H9 (cell line): ENCODE measurements at regions not wholly inside any gene's neighbourhood (a gene's known extent, or its start where the extent isn't known, plus 50 kb on each side); places are given as distances from the start of the nearest gene placed in this dataset.

Experiments used
- DNase-seq: peaks from one replicate; pipeline ENCODE4 v3.0.0-alpha.2; 2017
- H2AFZ ChIP-seq: one replicate; pipeline ENCODE4 v1.6.1; 2013; ENCODE audit warnings: mild to moderate bottlenecking, low read length, control low read depth, moderate library complexity
- H2AK5ac ChIP-seq: 2 replicates; pipeline ENCODE4 v1.6.1; 2013; ENCODE audit warnings: low read length, control low read depth, mixed read lengths; ENCODE audit not compliant: insufficient read length
- H2BK120ac ChIP-seq: one replicate; pipeline ENCODE4 v1.6.1; 2013; ENCODE audit warnings: low read depth, mild to moderate bottlenecking, low read length, control low read depth, inconsistent platforms; ENCODE audit not compliant: poor library complexity, severe bottlenecking
- H2BK12ac ChIP-seq: 2 replicates; pipeline ENCODE4 v1.6.1; 2013; ENCODE audit warnings: low read length, control low read depth, mixed read lengths, low read depth; ENCODE audit not compliant: insufficient read length
- H2BK15ac ChIP-seq: 2 replicates; pipeline ENCODE4 v1.6.1; 2013; ENCODE audit warnings: low read depth, low read length, control low read depth
- H2BK20ac ChIP-seq: one replicate; pipeline ENCODE4 v1.6.1; 2013; ENCODE audit warnings: low read depth, mild to moderate bottlenecking, low read length, control low read depth, inconsistent platforms; ENCODE audit not compliant: poor library complexity, severe bottlenecking
- H2BK5ac ChIP-seq: 2 replicates; pipeline ENCODE4 v1.6.1; 2013; ENCODE audit warnings: low read length, control low read depth, mixed read lengths; ENCODE audit not compliant: insufficient read length
- H3K14ac ChIP-seq: 2 replicates; pipeline ENCODE4 v1.6.1; 2013; ENCODE audit warnings: low read length, control low read depth; ENCODE audit not compliant: insufficient read depth
- H3K18ac ChIP-seq: 2 replicates; pipeline ENCODE4 v1.6.1; 2013; ENCODE audit warnings: low read depth, mild to moderate bottlenecking, mixed read lengths, low read length, control low read depth; ENCODE audit not compliant: insufficient read length
- H3K23ac ChIP-seq: 2 replicates; pipeline ENCODE4 v1.6.1; 2013; ENCODE audit warnings: low read length, control low read depth, mixed read lengths, low read depth; ENCODE audit not compliant: insufficient read length
- H3K23me2 ChIP-seq: 2 replicates; pipeline ENCODE4 v1.6.1; 2013; ENCODE audit warnings: low read depth, mild to moderate bottlenecking, mixed read lengths, low read length, control low read depth; ENCODE audit not compliant: insufficient read length, poor library complexity, severe bottlenecking
- H3K27ac ChIP-seq: 2 replicates; pipeline ENCODE4 v1.5.1; 2013; ENCODE audit warnings: low read length, control low read depth, mixed read lengths, low read depth; ENCODE audit not compliant: insufficient read length
- H3K27me3 ChIP-seq: 2 replicates; pipeline ENCODE4 v1.6.1; 2013; ENCODE audit warnings: low read length, control low read depth, inconsistent platforms; ENCODE audit not compliant: insufficient read depth
- H3K4ac ChIP-seq: 2 replicates; pipeline ENCODE4 v1.6.1; 2013; ENCODE audit warnings: low read depth, mild to moderate bottlenecking, control low read depth, inconsistent platforms, low read length, moderate library complexity
- H3K4me1 ChIP-seq: 2 replicates; pipeline ENCODE4 v1.6.1; 2013; ENCODE audit warnings: low read length, control low read depth, inconsistent platforms; ENCODE audit not compliant: insufficient read depth
- H3K4me2 ChIP-seq: 2 replicates; pipeline ENCODE4 v1.6.1; 2013; ENCODE audit warnings: low read length, control low read depth, mixed read lengths; ENCODE audit not compliant: insufficient read length, insufficient read depth
- H3K56ac ChIP-seq: 2 replicates; pipeline ENCODE4 v1.6.1; 2013; ENCODE audit warnings: low read depth, mild to moderate bottlenecking, mixed read lengths, low read length, control low read depth; ENCODE audit not compliant: insufficient read length
- H3K79me1 ChIP-seq: 2 replicates; pipeline ENCODE4 v1.6.1; 2013; ENCODE audit warnings: low read depth, mild to moderate bottlenecking, moderate library complexity, low read length, control low read depth, inconsistent platforms; ENCODE audit not compliant: insufficient read depth, poor library complexity, severe bottlenecking
- H3K79me2 ChIP-seq: 2 replicates; pipeline ENCODE4 v1.6.1; 2013; ENCODE audit warnings: low read length, control low read depth, inconsistent platforms; ENCODE audit not compliant: insufficient read depth
- H3K9ac ChIP-seq: 2 replicates; pipeline ENCODE4 v1.6.1; 2013; ENCODE audit warnings: low read length, control low read depth, mixed read lengths; ENCODE audit not compliant: insufficient read length; ENCODE audit errors: extremely low read depth
- H3K9me3 ChIP-seq: one replicate; pipeline ENCODE4 v1.6.1; 2013; ENCODE audit warnings: low read depth, low read length, inconsistent platforms; ENCODE audit not compliant: control insufficient read depth
- H3T11ph ChIP-seq: one replicate; pipeline ENCODE4 v1.6.1; 2013; ENCODE audit warnings: mild to moderate bottlenecking, low read length, control low read depth, inconsistent platforms
- H4K20me1 ChIP-seq: one replicate; pipeline ENCODE4 v1.6.1; 2013; ENCODE audit not compliant: control insufficient read depth, insufficient read length, insufficient read depth
- H4K5ac ChIP-seq: 2 replicates; pipeline ENCODE4 v1.6.1; 2013; ENCODE audit warnings: low read depth, mild to moderate bottlenecking, mixed read lengths, low read length, control low read depth; ENCODE audit not compliant: insufficient read length
- H4K8ac ChIP-seq: replicated peaks from 2 replicates; pipeline ENCODE4 v1.6.1; 2013; ENCODE audit warnings: low read length, control low read depth, mixed read lengths, low read depth; ENCODE audit not compliant: insufficient read length
- H4K91ac ChIP-seq: 2 replicates; pipeline ENCODE4 v1.6.1; 2013; ENCODE audit warnings: low read depth, mild to moderate bottlenecking, moderate library complexity, mixed read lengths, low read length, control low read depth; ENCODE audit not compliant: insufficient read length
- H3K27ac Mint-ChIP-seq, 3 experiments: 2 replicates in 2 of 3; 3 replicates in 1 of 3; pipeline ENCODE4 v1.8.0; 2020 to 2021; ENCODE audit warnings: mixed read lengths in 3 of 3, mild to moderate bottlenecking in 1 of 3, moderate library complexity in 1 of 3
- H3K27me3 Mint-ChIP-seq: 2 replicates; pipeline ENCODE4 v1.8.0; 2021; ENCODE audit warnings: low read depth, mild to moderate bottlenecking, moderate library complexity, mixed read lengths
- H3K36me3 Mint-ChIP-seq, 3 experiments: 2 replicates in 2 of 3; 3 replicates in 1 of 3; pipeline ENCODE4 v1.8.0; 2020 to 2021; ENCODE audit warnings: low read depth in 3 of 3, mixed read lengths in 3 of 3; ENCODE audit not compliant: insufficient read depth in 1 of 3
- H3K4me1 Mint-ChIP-seq, 2 experiments: 2 replicates each; pipeline ENCODE4 v1.8.0; 2020; ENCODE audit warnings: mixed read lengths in 2 of 2
- H3K4me3 Mint-ChIP-seq, 2 experiments: 2 replicates in 1 of 2; 3 replicates in 1 of 2; pipeline ENCODE4 v1.8.0; 2020 to 2021; ENCODE audit warnings: mild to moderate bottlenecking in 2 of 2, mixed read lengths in 2 of 2, moderate library complexity in 1 of 2
- H3K9me3 Mint-ChIP-seq, 2 experiments: 2 replicates in 1 of 2; 3 replicates in 1 of 2; pipeline ENCODE4 v1.8.0; 2020; ENCODE audit warnings: mild to moderate bottlenecking in 2 of 2, mixed read lengths in 2 of 2, moderate library complexity in 1 of 2
- CTCF ChIP-seq: fragments of 200-600 bp; sonication (generic); conservative IDR thresholded peaks from 3 replicates; pipeline ENCODE4 v1.8.0; 2021; ENCODE audit warnings: antibody characterized with exemption, mild to moderate bottlenecking
- WGBS: extraction: QIAGEN DNeasy Blood & Tissue Kit; methylation state at CpG from one replicate; pipeline ENCODE4 v1.1.7; 2013; ENCODE audit warnings: missing lambda C conversion rate, low lambda C conversion rate, mixed read lengths; ENCODE audit not compliant: insufficient read length; ENCODE audit errors: extremely low coverage; 5-methylcytosine and 5-hydroxymethylcytosine counted together

DNA sequence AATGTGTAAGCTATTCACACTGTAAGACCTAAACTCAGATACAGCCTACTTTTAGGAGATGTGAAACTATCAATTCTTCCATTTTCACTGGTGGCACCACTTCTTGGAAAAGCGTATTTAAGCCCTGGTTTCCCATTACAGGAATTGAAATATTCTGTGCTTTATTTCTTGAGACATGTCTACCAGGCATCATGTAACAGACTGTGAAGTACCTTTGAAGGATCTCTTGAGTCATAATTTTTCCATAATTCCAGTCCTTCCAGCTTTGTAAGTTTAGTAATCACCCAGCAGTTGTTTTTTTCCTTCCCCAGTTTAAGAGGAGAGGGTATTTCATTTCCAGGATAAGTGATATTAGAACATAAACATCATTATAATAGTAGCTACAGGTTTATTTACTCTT, 186.0 kb upstream of the PRPS1L1 start:
- H3K18ac ChIP-seq, result no peak overlapping the region
- no peaks in the 10 kb centered on the region for H3K4me1 ChIP-seq
- no peak for DNase-seq
- no peaks in the 10 kb centered on the region for H3K79me1 ChIP-seq
- no peaks in the 10 kb centered on the region for H3K27me3 Mint-ChIP-seq
- H3K4ac ChIP-seq, result no peak overlapping the region
- no peak overlapping the region for H3K27ac ChIP-seq
- H3K56ac ChIP-seq, result no peak overlapping the region
- H3K4me2 ChIP-seq, result no peak overlapping the region
- H2BK15ac ChIP-seq, result no peak overlapping the region
- H3K9me3 Mint-ChIP-seq, result no peaks in the 10 kb centered on the region
- H4K20me1 ChIP-seq, result no peaks in the 10 kb centered on the region
- no peaks in the 10 kb centered on the region for H3K23me2 ChIP-seq
- H3T11ph ChIP-seq, result no peak overlapping the region
- no CpG with 5 or more reads among the region's 1 CpG for WGBS
- H2AFZ ChIP-seq, result no peak overlapping the region
- no peak for TF ChIP-seq CTCF
- no peak overlapping the region for H2BK12ac ChIP-seq
- no peaks in the 10 kb centered on the region for H3K27me3 ChIP-seq
- H4K8ac ChIP-seq, result no peak overlapping the region
- no peaks in the 10 kb centered on the region for H3K36me3 Mint-ChIP-seq
- H4K5ac ChIP-seq, result no peak overlapping the region
- H2AK5ac ChIP-seq, result no peak overlapping the region
- H2BK120ac ChIP-seq, result no peak overlapping the region
- no peak overlapping the region for H3K14ac ChIP-seq
- no peak overlapping the region for H4K91ac ChIP-seq
- H3K9ac ChIP-seq, result no peak overlapping the region
- H3K9me3 ChIP-seq, result no peaks in the 10 kb centered on the region
- H2BK20ac ChIP-seq, result no peak overlapping the region
- H3K4me1 Mint-ChIP-seq, result no peaks in the 10 kb centered on the region
- no peaks in the 10 kb centered on the region for H3K79me2 ChIP-seq
- no peak overlapping the region for H3K27ac Mint-ChIP-seq
- H3K23ac ChIP-seq, result no peak overlapping the region
- H3K4me3 Mint-ChIP-seq, result no peak overlapping the region
- no peak overlapping the region for H2BK5ac ChIP-seq
